BJ (cell line): ENCODE measurements at regions not wholly inside any gene's neighbourhood (a gene's known extent, or its start where the extent isn't known, plus 50 kb on each side); places are given as distances from the start of the nearest gene placed in this dataset.
"Not testable (repeated sequence)": the region's sequence is repeated elsewhere in the genome, so short reads cannot be mapped to it uniquely, and the experiment has no call there.

Experiments used
- CTCF ChIA-PET: fragments of 350-600 bp; formaldehyde crosslinking; extraction: SDS; loops from one replicate; lab custom pipeline; 2021; ENCODE audit warnings: antibody characterized with exemption, inconsistent platforms; lab: Yijun Ruan, JAX
- POLR2A ChIA-PET: fragments of 300-600 bp; sonication (Branson Sonifier 250); formaldehyde crosslinking; extraction: SDS; loops from one replicate; lab custom pipeline; 2021; ENCODE audit warnings: antibody characterized with exemption; lab: Charles Lee
- DNase-seq: peaks from one replicate; pipeline ENCODE4 v3.0.0-alpha.2; 2011; ENCODE audit warnings: low read depth
- H3K27me3 ChIP-seq: 2 replicates; pipeline ENCODE4 v1.6.0; 2011; ENCODE audit warnings: low read length; ENCODE audit not compliant: control insufficient read depth, insufficient read depth
- H3K36me3 ChIP-seq: 2 replicates; pipeline ENCODE4 v1.5.1; 2011; ENCODE audit warnings: low read length; ENCODE audit not compliant: control insufficient read depth, insufficient read depth
- H3K4me3 ChIP-seq: 2 replicates; pipeline ENCODE4 v1.5.1; 2011; ENCODE audit warnings: low read depth, mild to moderate bottlenecking, control low read depth, low read length
- CTCF ChIP-seq: IDR thresholded peaks from 2 replicates; pipeline ENCODE4 v1.5.1; 2011; ENCODE audit warnings: low read depth, mild to moderate bottlenecking, control low read depth, inconsistent platforms, low read length, moderate library complexity; ENCODE audit not compliant: insufficient read depth

DNA sequence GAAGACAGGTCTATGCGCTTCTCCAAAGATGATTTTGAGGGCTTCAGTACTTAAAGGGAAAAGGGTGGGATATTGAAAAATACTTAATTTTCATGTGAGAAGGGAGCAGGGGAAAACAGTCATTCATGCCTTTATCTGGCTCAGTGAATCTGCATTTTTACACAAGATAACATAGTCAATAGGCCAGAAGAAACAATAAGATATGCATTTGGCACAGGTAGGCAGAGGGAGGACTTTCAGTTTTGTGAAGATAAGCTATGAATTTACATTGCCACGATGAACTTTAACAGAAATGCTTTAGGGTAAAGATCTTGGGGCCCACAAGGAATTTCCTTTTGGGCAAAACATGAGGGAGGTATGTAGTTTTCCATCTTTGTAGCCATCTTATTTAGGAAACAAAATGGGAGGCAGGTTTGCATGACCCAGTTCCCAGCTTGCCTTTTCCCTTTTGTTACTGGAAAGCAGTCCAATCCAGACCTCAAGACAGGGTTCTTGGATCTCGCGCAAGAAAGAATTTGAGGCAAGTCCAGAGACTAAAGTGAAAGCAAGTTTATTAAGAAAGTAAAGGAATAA is 504.2 kb downstream of the IGSF11 start:
- no peak for TF ChIP-seq CTCF
- no peaks in the 10 kb centered on the region for H3K36me3 ChIP-seq
- no peaks in the 10 kb centered on the region for H3K27me3 ChIP-seq
- POLR2A ChIA-PET = no interaction called here
- no peak for DNase-seq
- H3K4me3 ChIP-seq = no peak overlapping the region
- CTCF ChIA-PET = no interaction called here

- H3K4me3 ChIP-seq, H3K36me3 ChIP-seq, DNase-seq, POLR2A ChIA-PET, H3K27me3 ChIP-seq, CTCF ChIA-PET: not testable (repeated sequence)
Measured at GRCh38 chr3:118530927-118531356, 503.7 kb downstream of the IGSF11 start.

GRCh38 chr3:118531816-118532215 is 502.8 kb downstream of the IGSF11 start:
- POLR2A ChIA-PET = no interaction called here
- Histone ChIP-seq H3K36me3 (no peaks in the 10 kb centered on the region), H3K4me3 (no peak overlapping the region), H3K27me3 (no peaks in the 10 kb centered on the region)
- CTCF ChIA-PET = no interaction called here
- no peak for TF ChIP-seq CTCF
- DNase-seq = no peak

DNA sequence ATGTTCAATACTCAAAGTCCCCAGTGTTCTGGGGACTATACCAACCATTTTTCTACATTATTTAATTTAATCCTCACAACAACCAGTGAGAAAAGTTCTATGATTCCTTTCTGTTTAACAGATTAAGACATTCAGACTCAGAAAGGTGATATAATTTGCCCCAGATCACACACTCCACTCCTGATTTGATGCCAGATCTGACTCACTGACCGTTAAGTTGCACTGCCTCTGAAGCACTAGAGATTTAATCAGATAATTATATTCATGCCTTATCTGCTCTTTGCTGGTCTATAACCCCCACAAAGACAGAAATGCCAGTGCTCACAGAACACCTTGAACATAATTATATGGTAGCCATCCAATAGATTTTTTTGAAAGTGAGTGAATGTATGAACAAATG is 501.0 kb downstream of the IGSF11 start:
- Histone ChIP-seq H3K27me3 (no peaks in the 10 kb centered on the region), H3K4me3 (no peak overlapping the region), H3K36me3 (no peaks in the 10 kb centered on the region)
- no peak for TF ChIP-seq CTCF
- no peak for DNase-seq
- CTCF ChIA-PET = no interaction called here
- POLR2A ChIA-PET = no interaction called here

- DNase-seq = no peak
- H3K36me3 ChIP-seq = no peaks in the 10 kb centered on the region
- ChIA-PET CTCF (no interaction called here), POLR2A (no interaction called here)
- no peak overlapping the region for H3K4me3 ChIP-seq
- H3K27me3 ChIP-seq = no peaks in the 10 kb centered on the region
- TF ChIP-seq CTCF = no peak
Measured at GRCh38 chr3:118534519-118534918, 500.1 kb downstream of the IGSF11 start.

GRCh38 chr3:118536764-118537163 is 497.9 kb downstream of the IGSF11 start:
- no peak for TF ChIP-seq CTCF
- ChIA-PET POLR2A (no interaction called here), CTCF (interaction anchor here (0.7 kb wide), 1 partner anchor 348 kb away, joined by 3 read pairs; no protein-coding TSS in a partner anchor)
- H3K27me3 ChIP-seq = no peaks in the 10 kb centered on the region
- no peak overlapping the region for H3K4me3 ChIP-seq
- no peaks in the 10 kb centered on the region for H3K36me3 ChIP-seq
- DNase-seq = no peak
